ENCODE measurements at regions not wholly inside any gene's neighbourhood (a gene's known extent, or its start where the extent isn't known, plus 50 kb on each side); places are given as distances from the start of the nearest gene placed in this dataset.

DNA sequence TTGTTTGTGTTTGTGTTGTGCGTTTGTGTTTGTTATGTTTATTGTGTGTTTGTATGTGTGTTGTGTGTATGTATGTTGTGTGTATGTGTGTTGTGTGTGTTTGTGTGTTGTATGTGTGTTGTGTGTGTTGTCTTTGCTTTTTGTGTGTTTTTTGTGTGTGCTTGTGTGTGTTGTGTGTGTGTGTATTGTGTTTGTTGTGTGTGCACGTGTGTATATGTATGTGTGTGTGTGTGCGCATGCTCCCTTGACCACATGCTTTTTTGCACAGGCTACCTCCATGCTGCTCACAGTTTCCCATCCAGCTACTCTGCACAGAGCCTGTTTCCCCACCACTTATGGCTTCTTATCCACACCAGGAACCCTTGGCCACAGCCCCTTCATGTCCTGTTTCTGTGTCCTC lies 720.0 kb upstream of the ADAMTS16 start:
- no peak for DNase-seq

GRCh38 chr5:4420681-4421080 lies 719.4 kb upstream of the ADAMTS16 start:
- DNase-seq: no peak

- no peak for DNase-seq
Measured at GRCh38 chr5:4422247-4422646, 717.9 kb upstream of the ADAMTS16 start.

GRCh38 chr5:4424895-4425294 lies 715.2 kb upstream of the ADAMTS16 start:
- no peak for DNase-seq

- no peak for DNase-seq
Measured at GRCh38 chr5:4440536-4440935, 699.6 kb upstream of the ADAMTS16 start.

DNA sequence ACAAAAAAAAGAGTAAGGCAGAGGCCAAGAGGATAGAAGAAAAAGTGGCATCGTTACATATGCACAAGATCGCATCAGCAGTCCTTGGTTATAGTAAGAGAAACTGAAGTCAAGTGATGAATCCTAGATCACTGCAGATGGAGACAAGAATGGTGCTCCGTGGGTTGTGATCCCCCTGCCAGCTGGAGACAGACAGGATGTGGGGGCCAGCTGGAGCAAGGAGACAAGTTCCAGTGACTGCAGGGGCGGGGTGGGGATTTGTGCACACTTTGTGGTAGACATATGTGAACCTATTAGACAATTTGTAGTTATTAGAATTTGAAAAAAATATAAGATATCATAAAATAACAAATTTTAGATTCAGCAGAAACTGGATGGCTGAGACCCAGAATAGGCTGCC lies 697.9 kb upstream of the ADAMTS16 start:
- no peak for DNase-seq

GRCh38 chr5:4447657-4448056 lies 692.5 kb upstream of the ADAMTS16 start:
- no peak for DNase-seq

DNA sequence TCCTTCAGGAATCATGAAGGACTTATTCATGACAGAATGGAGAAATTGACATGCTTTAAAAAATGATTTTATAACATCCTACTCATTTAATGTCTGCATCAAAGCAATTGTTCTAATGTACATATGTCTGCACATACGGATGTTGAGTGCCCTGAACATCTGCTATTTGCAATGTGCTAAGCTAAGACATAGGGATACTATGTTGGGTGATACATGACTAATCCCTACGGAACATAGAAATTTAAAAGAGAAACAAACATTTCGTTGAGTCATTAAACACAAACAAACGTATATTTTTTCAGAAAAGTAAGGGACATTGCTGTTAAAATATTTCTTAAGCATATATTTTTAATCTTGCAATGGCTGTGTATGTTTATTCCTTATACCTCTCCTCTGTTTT lies 686.5 kb upstream of the ADAMTS16 start:
- DNase-seq: no peak

GRCh38 chr5:4479426-4479825 lies 660.7 kb upstream of the ADAMTS16 start:
- DNase-seq: no peak

DNA sequence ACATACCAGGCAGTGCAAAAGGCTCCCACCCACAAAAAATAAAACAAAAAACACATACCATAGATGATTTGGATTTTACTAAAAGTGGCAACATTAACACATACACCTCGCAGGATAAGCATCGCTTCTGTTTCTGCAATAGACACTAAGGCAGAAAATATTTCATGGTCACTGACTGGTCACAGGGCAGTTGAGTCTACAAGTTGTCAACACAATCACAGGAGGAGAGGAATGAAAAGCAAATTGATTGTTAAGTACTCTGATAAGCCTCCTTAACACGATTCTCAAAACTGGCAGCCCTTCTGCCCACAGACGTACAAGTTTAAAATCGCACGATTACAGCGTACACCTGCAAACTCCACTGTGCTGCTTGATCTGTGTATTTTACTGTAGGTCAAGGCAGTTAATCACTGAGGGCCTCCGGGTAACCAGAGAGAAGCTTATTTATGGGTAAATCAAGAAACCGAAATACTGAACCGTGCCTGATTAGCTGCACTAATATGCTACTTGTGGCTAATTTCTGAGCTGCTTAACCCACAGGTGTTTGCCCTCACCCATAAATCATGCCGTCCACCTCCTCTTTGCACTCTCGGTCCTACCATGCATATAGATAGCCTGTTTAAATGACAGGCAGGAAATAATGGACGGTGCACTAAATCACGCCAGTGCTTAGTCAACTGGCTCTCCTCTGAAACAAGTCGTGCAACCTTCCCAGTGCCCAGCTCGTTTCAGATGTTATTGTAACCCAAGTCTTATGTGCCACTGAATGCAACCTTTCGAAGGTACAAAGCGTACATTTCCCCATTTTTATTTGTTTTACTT lies 659.4 kb upstream of the ADAMTS16 start:
- no peak for DNase-seq

GRCh38 chr5:4487581-4487980 lies 652.5 kb upstream of the ADAMTS16 start:
- DNase-seq: no peak

- DNase-seq: no peak
Measured at GRCh38 chr5:4511996-4512656, 628.0 kb upstream of the ADAMTS16 start.

GRCh38 chr5:4513381-4513780 lies 626.7 kb upstream of the ADAMTS16 start:
- no peak for DNase-seq

- no peak for DNase-seq
Measured at GRCh38 chr5:4514067-4514648, 626.0 kb upstream of the ADAMTS16 start.

GRCh38 chr5:4518903-4519672 lies 621.0 kb upstream of the ADAMTS16 start:
- no peak for DNase-seq

DNA sequence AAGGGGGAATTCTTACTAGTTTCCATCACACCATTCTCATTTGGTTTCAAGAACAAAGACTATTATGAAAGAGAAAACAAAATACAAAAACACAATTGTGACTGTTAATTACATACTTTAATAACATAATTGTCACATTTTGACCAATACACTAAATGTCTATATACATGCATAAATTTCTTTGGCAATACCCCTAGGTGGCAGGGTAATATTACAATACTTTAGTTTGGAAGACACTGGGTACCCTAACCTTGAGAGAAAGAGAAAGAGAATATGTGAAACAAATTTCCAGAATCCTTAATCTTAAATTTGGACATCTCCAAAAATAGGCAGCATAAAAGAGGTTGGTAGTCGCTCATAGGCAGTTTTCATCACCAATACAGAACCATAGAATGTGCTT lies 619.6 kb upstream of the ADAMTS16 start:
- DNase-seq: no peak

GRCh38 chr5:4523038-4523437 lies 617.1 kb upstream of the ADAMTS16 start:
- no peak for DNase-seq

GRCh38 chr5:4531756-4532704 lies 608.1 kb upstream of the ADAMTS16 start:
- DNase-seq: no peak

- DNase-seq: no peak
Measured at GRCh38 chr5:4532705-4533080, 607.4 kb upstream of the ADAMTS16 start.

DNA sequence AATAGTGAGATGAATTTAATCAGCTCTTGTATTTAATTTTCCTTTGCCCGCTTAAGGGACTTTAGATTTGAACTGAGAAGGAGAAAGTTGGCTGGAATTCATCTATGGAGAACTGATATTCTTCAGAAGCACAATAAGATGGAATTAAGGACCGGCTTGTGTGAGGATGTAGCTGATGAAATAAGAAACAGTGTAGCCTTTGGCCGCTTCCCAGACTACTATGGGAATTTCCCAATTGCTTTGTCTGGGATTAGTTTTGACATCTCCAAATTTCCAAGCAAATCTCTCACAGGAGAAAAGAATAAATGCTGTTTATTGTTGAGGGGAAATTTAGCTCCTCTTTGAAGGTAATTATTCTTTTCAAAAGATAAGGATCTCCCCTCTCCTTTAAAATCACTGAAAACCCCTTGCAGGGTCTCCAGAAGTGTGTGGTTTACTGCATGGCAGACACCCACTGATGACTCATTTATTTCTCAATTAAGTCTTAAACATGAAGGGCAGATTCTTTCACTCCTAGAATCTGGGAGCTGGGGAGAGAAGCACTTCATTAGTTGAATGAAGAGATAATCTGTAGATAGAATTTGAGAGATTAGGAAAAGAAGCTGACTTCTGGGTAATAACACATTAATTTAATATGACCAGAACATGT lies 606.5 kb upstream of the ADAMTS16 start:
- DNase-seq: no peak

DNA sequence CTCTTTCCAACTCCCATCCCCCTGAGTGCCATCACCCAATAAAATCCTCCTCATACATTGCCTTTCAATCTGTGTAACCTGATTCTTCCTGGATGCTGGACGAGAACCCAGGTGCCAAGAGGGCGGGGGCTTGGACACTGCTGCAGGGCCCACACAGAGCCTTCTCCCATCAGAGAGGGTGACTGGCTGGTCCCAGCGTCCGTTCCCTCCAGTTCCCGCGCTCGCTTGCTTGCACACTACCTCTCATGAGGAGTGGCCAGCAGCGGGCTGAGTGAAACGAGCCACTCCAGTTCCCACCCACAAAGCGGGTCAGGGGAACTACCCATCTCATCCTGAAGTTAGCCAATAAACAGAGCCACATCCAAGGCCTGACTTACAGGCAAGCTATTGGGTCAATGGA lies 602.6 kb upstream of the ADAMTS16 start:
- no peak for DNase-seq
